Vagina (tissue), 2 donors: ENCODE measurements at regions not wholly inside any gene's neighbourhood (a gene's known extent, or its start where the extent isn't known, plus 50 kb on each side); places are given as distances from the start of the nearest gene placed in this dataset.

Experiments
- POLR2A ChIP-seq, 2 donors: fragments of 450-650 bp; IDR thresholded peaks; one replicate each; pipeline ENCODE4 v1.6.1; 2017; ENCODE audit warnings: antibody characterized with exemption in 2 of 2, mild to moderate bottlenecking in 2 of 2, moderate library complexity in 2 of 2
- POLR2AphosphoS5 ChIP-seq, 2 donors: sonication (generic); formaldehyde crosslinking; IDR thresholded peaks; one replicate each; pipeline ENCODE4 v1.9.0; 2017; ENCODE audit warnings: antibody characterized with exemption in 2 of 2, mild to moderate bottlenecking in 2 of 2, low read depth in 1 of 2; ENCODE audit not compliant: insufficient read depth in 1 of 2
- TF ChIP-seq, protein P1 (sequence below), 3 experiments: fragments of 450-650 bp in 2 of 3; fragments of 200-600 bp in 1 of 3; sonication (generic) in 1 of 3; IDR thresholded peaks; one replicate each; pipeline ENCODE4 v1.5.1; 2017 to 2019; ENCODE audit warnings: antibody characterized with exemption in 3 of 3, mild to moderate bottlenecking in 2 of 3, moderate library complexity in 2 of 3

DNA sequence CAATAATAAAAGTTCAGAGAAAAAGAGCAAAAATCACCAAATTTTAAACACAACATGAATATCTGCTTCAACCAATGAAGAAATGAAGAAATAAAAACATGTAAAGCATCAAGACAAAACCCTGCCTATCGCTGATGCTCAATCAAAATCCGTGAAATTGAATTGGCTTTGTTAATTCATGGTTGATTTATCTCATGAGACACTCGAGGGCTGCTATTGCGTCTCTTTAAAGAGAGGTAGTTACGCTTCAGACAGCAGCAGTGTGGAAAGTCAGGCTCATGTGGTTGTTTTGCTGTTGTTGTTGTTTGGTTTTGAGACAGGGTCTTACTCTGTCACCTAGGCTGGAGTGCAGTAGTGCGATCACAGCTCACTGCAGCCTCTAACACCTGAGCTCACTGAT lies 65.5 kb upstream of the RGS7 start:
- TF ChIP-seq POLR2A (IDR thresholded peaks at IDR 0.05) (no peak), POLR2AphosphoS5 (IDR thresholded peaks at IDR 0.05; ENCODE audit: insufficient read depth in 1 of 2, low read depth in 1 of 2) (no peak)
- TF ChIP-seq, protein P1, sequence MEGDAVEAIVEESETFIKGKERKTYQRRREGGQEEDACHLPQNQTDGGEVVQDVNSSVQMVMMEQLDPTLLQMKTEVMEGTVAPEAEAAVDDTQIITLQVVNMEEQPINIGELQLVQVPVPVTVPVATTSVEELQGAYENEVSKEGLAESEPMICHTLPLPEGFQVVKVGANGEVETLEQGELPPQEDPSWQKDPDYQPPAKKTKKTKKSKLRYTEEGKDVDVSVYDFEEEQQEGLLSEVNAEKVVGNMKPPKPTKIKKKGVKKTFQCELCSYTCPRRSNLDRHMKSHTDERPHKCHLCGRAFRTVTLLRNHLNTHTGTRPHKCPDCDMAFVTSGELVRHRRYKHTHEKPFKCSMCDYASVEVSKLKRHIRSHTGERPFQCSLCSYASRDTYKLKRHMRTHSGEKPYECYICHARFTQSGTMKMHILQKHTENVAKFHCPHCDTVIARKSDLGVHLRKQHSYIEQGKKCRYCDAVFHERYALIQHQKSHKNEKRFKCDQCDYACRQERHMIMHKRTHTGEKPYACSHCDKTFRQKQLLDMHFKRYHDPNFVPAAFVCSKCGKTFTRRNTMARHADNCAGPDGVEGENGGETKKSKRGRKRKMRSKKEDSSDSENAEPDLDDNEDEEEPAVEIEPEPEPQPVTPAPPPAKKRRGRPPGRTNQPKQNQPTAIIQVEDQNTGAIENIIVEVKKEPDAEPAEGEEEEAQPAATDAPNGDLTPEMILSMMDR (IDR thresholded peaks at IDR 0.05): no peak
